ENCODE measurements at regions not wholly inside any gene's neighbourhood (a gene's known extent, or its start where the extent isn't known, plus 50 kb on each side); places are given as distances from the start of the nearest gene placed in this dataset.

DNA sequence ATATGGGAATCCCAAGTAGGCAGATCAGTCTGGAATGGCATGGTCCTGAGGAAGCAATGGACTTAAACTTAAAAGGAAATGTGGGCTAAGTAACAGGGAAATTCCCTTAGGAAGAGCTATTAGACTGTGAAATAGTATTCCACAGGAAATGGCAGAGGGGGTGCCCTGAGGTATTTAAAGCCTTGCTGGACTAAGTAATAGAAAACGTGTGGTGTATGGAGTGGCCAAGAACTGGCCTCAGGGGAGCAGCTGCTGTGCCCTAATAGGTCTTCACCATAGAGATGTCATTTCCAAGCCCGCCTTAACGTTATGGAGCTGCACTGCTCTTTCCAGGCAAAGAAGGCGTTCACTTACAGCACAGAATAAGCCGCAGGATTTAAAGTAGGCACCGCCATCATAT lies 365.2 kb upstream of the ZMIZ1 start:
- TF ChIP-seq, protein P1, sequence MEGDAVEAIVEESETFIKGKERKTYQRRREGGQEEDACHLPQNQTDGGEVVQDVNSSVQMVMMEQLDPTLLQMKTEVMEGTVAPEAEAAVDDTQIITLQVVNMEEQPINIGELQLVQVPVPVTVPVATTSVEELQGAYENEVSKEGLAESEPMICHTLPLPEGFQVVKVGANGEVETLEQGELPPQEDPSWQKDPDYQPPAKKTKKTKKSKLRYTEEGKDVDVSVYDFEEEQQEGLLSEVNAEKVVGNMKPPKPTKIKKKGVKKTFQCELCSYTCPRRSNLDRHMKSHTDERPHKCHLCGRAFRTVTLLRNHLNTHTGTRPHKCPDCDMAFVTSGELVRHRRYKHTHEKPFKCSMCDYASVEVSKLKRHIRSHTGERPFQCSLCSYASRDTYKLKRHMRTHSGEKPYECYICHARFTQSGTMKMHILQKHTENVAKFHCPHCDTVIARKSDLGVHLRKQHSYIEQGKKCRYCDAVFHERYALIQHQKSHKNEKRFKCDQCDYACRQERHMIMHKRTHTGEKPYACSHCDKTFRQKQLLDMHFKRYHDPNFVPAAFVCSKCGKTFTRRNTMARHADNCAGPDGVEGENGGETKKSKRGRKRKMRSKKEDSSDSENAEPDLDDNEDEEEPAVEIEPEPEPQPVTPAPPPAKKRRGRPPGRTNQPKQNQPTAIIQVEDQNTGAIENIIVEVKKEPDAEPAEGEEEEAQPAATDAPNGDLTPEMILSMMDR (IDR thresholded peaks at IDR 0.05) = no peak
- no peak for TF ChIP-seq RFX5 (IDR thresholded peaks at IDR 0.05; ENCODE audit: low read length)
- TF ChIP-seq, protein P2, sequence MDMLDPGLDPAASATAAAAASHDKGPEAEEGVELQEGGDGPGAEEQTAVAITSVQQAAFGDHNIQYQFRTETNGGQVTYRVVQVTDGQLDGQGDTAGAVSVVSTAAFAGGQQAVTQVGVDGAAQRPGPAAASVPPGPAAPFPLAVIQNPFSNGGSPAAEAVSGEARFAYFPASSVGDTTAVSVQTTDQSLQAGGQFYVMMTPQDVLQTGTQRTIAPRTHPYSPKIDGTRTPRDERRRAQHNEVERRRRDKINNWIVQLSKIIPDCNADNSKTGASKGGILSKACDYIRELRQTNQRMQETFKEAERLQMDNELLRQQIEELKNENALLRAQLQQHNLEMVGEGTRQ (IDR thresholded peaks at IDR 0.05; ENCODE audit: borderline replicate concordance, low read depth, low read length) = no peak
- TF ChIP-seq JUND (IDR thresholded peaks at IDR 0.05) = no peak
- TF ChIP-seq YY1 (IDR thresholded peaks at IDR 0.05; ENCODE audit: low read depth) = no peak
- no peak for TF ChIP-seq TEAD4 (IDR thresholded peaks at IDR 0.05; ENCODE audit: borderline replicate concordance, insufficient read depth)
- TF ChIP-seq, protein P3, sequence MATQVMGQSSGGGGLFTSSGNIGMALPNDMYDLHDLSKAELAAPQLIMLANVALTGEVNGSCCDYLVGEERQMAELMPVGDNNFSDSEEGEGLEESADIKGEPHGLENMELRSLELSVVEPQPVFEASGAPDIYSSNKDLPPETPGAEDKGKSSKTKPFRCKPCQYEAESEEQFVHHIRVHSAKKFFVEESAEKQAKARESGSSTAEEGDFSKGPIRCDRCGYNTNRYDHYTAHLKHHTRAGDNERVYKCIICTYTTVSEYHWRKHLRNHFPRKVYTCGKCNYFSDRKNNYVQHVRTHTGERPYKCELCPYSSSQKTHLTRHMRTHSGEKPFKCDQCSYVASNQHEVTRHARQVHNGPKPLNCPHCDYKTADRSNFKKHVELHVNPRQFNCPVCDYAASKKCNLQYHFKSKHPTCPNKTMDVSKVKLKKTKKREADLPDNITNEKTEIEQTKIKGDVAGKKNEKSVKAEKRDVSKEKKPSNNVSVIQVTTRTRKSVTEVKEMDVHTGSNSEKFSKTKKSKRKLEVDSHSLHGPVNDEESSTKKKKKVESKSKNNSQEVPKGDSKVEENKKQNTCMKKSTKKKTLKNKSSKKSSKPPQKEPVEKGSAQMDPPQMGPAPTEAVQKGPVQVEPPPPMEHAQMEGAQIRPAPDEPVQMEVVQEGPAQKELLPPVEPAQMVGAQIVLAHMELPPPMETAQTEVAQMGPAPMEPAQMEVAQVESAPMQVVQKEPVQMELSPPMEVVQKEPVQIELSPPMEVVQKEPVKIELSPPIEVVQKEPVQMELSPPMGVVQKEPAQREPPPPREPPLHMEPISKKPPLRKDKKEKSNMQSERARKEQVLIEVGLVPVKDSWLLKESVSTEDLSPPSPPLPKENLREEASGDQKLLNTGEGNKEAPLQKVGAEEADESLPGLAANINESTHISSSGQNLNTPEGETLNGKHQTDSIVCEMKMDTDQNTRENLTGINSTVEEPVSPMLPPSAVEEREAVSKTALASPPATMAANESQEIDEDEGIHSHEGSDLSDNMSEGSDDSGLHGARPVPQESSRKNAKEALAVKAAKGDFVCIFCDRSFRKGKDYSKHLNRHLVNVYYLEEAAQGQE (IDR thresholded peaks at IDR 0.05; ENCODE audit: low read depth, low read length) = no peak
